Fibroblast of mammary gland (primary cell): ENCODE measurements at regions not wholly inside any gene's neighbourhood (a gene's known extent, or its start where the extent isn't known, plus 50 kb on each side); places are given as distances from the start of the nearest gene placed in this dataset.

Experiments
- DNase-seq: peaks from one replicate; pipeline ENCODE4 v3.0.0-alpha.2; 2010; ENCODE audit warnings: low read depth
- H3K4me3 ChIP-seq: 2 replicates; pipeline ENCODE4 v1.5.1; 2011; ENCODE audit warnings: low read depth, mild to moderate bottlenecking, low read length, moderate library complexity; ENCODE audit not compliant: control insufficient read depth
- CTCF ChIP-seq: conservative IDR thresholded peaks from 2 replicates; pipeline ENCODE4 v1.5.1; 2011; ENCODE audit warnings: low read depth, low read length, inconsistent platforms; ENCODE audit not compliant: control insufficient read depth, insufficient read depth

GRCh38 chr10:42491001-42491592, 147.3 kb downstream of the ZNF33B start:
- no peak for DNase-seq
- H3K4me3 ChIP-seq = no peak overlapping the region

GRCh38 chr10:42490368-42490767, 148.0 kb downstream of the ZNF33B start:
- no peak for TF ChIP-seq CTCF
- no peak for DNase-seq
- H3K4me3 ChIP-seq = no peak overlapping the region

More at GRCh38 chr10:42491001-42491592, 147.3 kb downstream of the ZNF33B start:
- no peak for TF ChIP-seq CTCF

GRCh38 chr10:42488416-42488815, 150.0 kb downstream of the ZNF33B start:
- H3K4me3 ChIP-seq = no peak overlapping the region
- no peak for TF ChIP-seq CTCF
- no peak for DNase-seq

GRCh38 chr10:42482411-42482810, 156.0 kb downstream of the ZNF33B start:
- peak; percentile 0 for DNase-seq
- H3K4me3 ChIP-seq = no peak overlapping the region
- no peak for TF ChIP-seq CTCF

GRCh38 chr10:42479057-42479456, 159.3 kb downstream of the ZNF33B start:
- H3K4me3 ChIP-seq = no peak overlapping the region
- no peak for DNase-seq
- TF ChIP-seq CTCF = no peak

GRCh38 chr10:42477170-42477569, 161.2 kb downstream of the ZNF33B start:
- no peak for DNase-seq
- H3K4me3 ChIP-seq = no peak overlapping the region
- TF ChIP-seq CTCF = no peak

GRCh38 chr10:42476101-42476500, 162.3 kb downstream of the ZNF33B start:
- no peak for TF ChIP-seq CTCF
- no peak for DNase-seq
- no peak overlapping the region for H3K4me3 ChIP-seq
